ENCODE measurements at regions not wholly inside any gene's neighbourhood (a gene's known extent, or its start where the extent isn't known, plus 50 kb on each side); places are given as distances from the start of the nearest gene placed in this dataset.

DNA sequence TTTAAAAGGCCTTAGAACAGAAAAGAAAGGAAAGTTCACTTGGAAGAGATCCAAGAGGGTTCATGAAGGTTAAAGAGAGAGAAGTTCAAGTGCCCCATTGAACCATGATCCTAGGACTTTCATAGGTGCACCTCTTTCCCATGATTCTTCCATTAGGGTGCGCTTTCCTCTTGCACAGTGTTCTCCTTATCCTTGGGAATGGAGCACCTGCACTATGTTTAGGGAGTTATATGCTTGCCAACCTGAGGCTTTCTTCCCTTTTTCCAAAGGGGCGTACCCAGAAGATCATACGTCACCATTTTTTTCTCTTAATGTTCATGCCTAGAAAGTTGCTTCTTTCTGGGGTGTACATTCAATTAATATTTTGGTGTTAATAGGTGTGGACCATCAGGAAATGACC is 908.0 kb upstream of the SORCS1 start (continued):
- TF ChIP-seq STAT6 (CRISPR knock-in tag; conservative IDR thresholded peaks at IDR 0.05; ENCODE audit: low read depth) (no peak), ZNF121 (CRISPR knock-in tag; IDR thresholded peaks at IDR 0.05) (no peak)

DNA sequence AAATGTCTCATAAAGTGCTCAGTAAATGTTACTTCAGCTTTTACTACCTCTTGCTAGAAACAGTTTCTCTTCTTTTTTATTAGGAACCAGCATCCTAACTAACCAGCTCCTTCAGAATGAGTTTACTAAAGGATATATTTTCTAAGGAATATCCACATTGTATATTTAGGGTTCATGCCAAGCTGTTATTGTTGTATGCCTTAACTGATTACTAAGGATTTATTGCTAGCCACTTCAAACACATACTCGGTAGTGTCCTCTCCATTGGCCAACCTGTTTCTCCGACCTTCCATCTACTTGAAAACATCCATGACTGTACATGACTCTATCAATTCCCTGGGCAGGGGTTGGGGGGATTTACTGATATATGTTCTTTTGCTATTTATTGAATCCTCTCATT is 906.3 kb upstream of the SORCS1 start:
- Mint-ChIP-seq H3K9me3 (peaks cover 5% of the 10 kb centered on the region), H3K27ac (no peak overlapping the region), H3K4me1 (peaks cover 4% of the 10 kb centered on the region), H3K4me3 (no peak overlapping the region), H3K27me3 (ENCODE audit: low read depth) (no peaks in the 10 kb centered on the region), H3K36me3 (no peaks in the 10 kb centered on the region)
- CTCF ChIA-PET: no interaction called here
- DNase-seq (ENCODE audit: low spot score): no peak
- no peak for ATAC-seq
- TF ChIP-seq, protein P1, sequence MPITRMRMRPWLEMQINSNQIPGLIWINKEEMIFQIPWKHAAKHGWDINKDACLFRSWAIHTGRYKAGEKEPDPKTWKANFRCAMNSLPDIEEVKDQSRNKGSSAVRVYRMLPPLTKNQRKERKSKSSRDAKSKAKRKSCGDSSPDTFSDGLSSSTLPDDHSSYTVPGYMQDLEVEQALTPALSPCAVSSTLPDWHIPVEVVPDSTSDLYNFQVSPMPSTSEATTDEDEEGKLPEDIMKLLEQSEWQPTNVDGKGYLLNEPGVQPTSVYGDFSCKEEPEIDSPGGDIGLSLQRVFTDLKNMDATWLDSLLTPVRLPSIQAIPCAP (CRISPR knock-in tag; IDR thresholded peaks at IDR 0.05): no peak
- no peak for TF ChIP-seq MAX (CRISPR knock-in tag; IDR thresholded peaks at IDR 0.05)
- TF ChIP-seq NR2C2 (CRISPR knock-in tag; IDR thresholded peaks at IDR 0.05): no peak
- TF ChIP-seq NFE2L1 (CRISPR knock-in tag; IDR thresholded peaks at IDR 0.05): no peak
- TF ChIP-seq ZNF423 (CRISPR knock-in tag; IDR thresholded peaks at IDR 0.05): no peak
- TF ChIP-seq CREM (CRISPR knock-in tag; IDR thresholded peaks at IDR 0.05): no peak
- TF ChIP-seq HMGA2 (CRISPR knock-in tag; IDR thresholded peaks at IDR 0.05): no peak
- TF ChIP-seq ZNF396 (CRISPR knock-in tag; IDR thresholded peaks at IDR 0.05; ENCODE audit: borderline replicate concordance): no peak
- TF ChIP-seq SP1 (CRISPR knock-in tag; conservative IDR thresholded peaks at IDR 0.05): no peak
- TF ChIP-seq RORB (CRISPR knock-in tag; IDR thresholded peaks at IDR 0.05): no peak
- TF ChIP-seq, protein P2, sequence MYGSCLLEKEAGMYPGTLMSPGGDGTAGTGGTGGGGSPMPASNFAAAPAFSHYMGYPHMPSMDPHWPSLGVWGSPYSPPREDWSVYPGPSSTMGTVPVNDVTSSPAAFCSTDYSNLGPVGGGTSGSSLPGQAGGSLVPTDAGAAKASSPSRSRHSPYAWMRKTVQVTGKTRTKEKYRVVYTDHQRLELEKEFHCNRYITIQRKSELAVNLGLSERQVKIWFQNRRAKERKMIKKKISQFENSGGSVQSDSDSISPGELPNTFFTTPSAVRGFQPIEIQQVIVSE (CRISPR knock-in tag; IDR thresholded peaks at IDR 0.05; ENCODE audit: borderline replicate concordance): no peak
- TF ChIP-seq, protein P3, sequence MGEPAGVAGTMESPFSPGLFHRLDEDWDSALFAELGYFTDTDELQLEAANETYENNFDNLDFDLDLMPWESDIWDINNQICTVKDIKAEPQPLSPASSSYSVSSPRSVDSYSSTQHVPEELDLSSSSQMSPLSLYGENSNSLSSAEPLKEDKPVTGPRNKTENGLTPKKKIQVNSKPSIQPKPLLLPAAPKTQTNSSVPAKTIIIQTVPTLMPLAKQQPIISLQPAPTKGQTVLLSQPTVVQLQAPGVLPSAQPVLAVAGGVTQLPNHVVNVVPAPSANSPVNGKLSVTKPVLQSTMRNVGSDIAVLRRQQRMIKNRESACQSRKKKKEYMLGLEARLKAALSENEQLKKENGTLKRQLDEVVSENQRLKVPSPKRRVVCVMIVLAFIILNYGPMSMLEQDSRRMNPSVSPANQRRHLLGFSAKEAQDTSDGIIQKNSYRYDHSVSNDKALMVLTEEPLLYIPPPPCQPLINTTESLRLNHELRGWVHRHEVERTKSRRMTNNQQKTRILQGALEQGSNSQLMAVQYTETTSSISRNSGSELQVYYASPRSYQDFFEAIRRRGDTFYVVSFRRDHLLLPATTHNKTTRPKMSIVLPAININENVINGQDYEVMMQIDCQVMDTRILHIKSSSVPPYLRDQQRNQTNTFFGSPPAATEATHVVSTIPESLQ (CRISPR knock-in tag; IDR thresholded peaks at IDR 0.05): no peak
- TF ChIP-seq ZNF232 (CRISPR knock-in tag; IDR thresholded peaks at IDR 0.05): no peak
- no peak for TF ChIP-seq MLX (CRISPR knock-in tag; IDR thresholded peaks at IDR 0.05)
- no peak for TF ChIP-seq ZNF416 (CRISPR knock-in tag; IDR thresholded peaks at IDR 0.05)
- POLR2A ChIA-PET: no interaction called here

DNA sequence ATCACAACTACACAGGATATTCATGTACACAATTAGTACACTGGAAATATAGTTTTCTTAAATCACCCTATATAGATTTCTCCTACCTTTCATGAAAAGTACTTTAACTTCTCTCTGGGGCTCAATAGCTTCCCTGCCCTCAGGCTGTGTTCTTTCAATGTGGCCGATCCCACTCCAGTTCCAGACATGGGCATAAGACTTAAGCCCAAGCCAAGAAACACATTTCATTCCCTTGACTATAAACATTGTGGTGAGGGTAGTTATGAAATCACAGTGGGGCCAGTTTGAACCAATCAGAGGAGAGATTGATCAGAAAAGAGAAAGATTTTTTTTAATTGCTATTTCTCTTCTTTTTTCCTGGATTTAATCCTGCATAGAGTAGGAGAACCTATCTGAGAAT is 904.6 kb upstream of the SORCS1 start:
- Mint-ChIP-seq H3K4me1 (no peaks in the 10 kb centered on the region), H3K36me3 (no peaks in the 10 kb centered on the region), H3K27me3 (ENCODE audit: low read depth) (no peaks in the 10 kb centered on the region), H3K4me3 (no peak overlapping the region), H3K9me3 (peaks cover 5% of the 10 kb centered on the region), H3K27ac (no peak overlapping the region)
- DNase-seq (ENCODE audit: low spot score) (no peak), ATAC-seq (no peak)
- TF ChIP-seq USF2 (CRISPR knock-in tag; IDR thresholded peaks at IDR 0.05): no peak
- no peak for TF ChIP-seq ATF3 (CRISPR knock-in tag; conservative IDR thresholded peaks at IDR 0.05)
- TF ChIP-seq, protein P3 (CRISPR knock-in tag; IDR thresholded peaks at IDR 0.05): no peak
- CTCF ChIA-PET: no interaction called here
- POLR2A ChIA-PET: no interaction called here

Data from WTC11 (cell line).